LNCaP clone FGC (cell line): ENCODE measurements at regions not wholly inside any gene's neighbourhood (a gene's known extent, or its start where the extent isn't known, plus 50 kb on each side); places are given as distances from the start of the nearest gene placed in this dataset.

Source experiments
- DNase-seq: peaks from one replicate; pipeline ENCODE4 v3.0.0-alpha.2; 2011; ENCODE audit warnings: low read depth
- H3K4me3 ChIP-seq: 2 replicates; pipeline ENCODE4 v1.5.1; 2011; ENCODE audit warnings: mild to moderate bottlenecking, low read depth, low read length, control low read depth
- CTCF ChIP-seq: IDR thresholded peaks from 2 replicates; pipeline ENCODE4 v1.5.1; 2012; ENCODE audit warnings: mild to moderate bottlenecking; ENCODE audit not compliant: control insufficient read depth, insufficient read depth; ENCODE audit errors: extremely low read depth

GRCh38 chr4:127217586-127218229 is 415.0 kb upstream of the INTU start:
- TF ChIP-seq CTCF, result no peak
- H3K4me3 ChIP-seq, result no peak overlapping the region
- DNase-seq, result no peak

GRCh38 chr4:127219232-127219631 is 413.5 kb upstream of the INTU start:
- no peak overlapping the region for H3K4me3 ChIP-seq
- no peak for TF ChIP-seq CTCF
- no peak for DNase-seq

- DNase-seq, result no peak
- no peak for TF ChIP-seq CTCF
- no peak overlapping the region for H3K4me3 ChIP-seq
Observed at GRCh38 chr4:127224556-127224955, 408.2 kb upstream of the INTU start.

- no peak overlapping the region for H3K4me3 ChIP-seq
- no peak for DNase-seq
- TF ChIP-seq CTCF, result no peak
Observed at GRCh38 chr4:127229855-127230608, 402.7 kb upstream of the INTU start.

- no peak for DNase-seq
- TF ChIP-seq CTCF, result no peak
- H3K4me3 ChIP-seq, result no peak overlapping the region
Observed at GRCh38 chr4:127236889-127237288, 395.9 kb upstream of the INTU start.

- no peak overlapping the region for H3K4me3 ChIP-seq
- no peak for TF ChIP-seq CTCF
- no peak for DNase-seq
Observed at GRCh38 chr4:127237581-127237980, 395.2 kb upstream of the INTU start.

GRCh38 chr4:127238956-127239475 is 393.7 kb upstream of the INTU start:
- no peak for DNase-seq
- H3K4me3 ChIP-seq, result no peak overlapping the region
- TF ChIP-seq CTCF, result no peak
